ENCODE measurements at regions not wholly inside any gene's neighbourhood (a gene's known extent, or its start where the extent isn't known, plus 50 kb on each side); places are given as distances from the start of the nearest gene placed in this dataset.
"Not testable (repeated sequence)": the region's sequence is repeated elsewhere in the genome, so short reads cannot be mapped to it uniquely, and the experiment has no call there.

- in situ Hi-C loops (cut with MboI; ENCODE audit: low pct_unique_long_range_greater_than_20kb, low sequenced_read_pairs, unreplicated experiment) = no loop called here
- DNase-seq (ENCODE audit: low spot score) = no peak
- TF ChIP-seq, protein P1, sequence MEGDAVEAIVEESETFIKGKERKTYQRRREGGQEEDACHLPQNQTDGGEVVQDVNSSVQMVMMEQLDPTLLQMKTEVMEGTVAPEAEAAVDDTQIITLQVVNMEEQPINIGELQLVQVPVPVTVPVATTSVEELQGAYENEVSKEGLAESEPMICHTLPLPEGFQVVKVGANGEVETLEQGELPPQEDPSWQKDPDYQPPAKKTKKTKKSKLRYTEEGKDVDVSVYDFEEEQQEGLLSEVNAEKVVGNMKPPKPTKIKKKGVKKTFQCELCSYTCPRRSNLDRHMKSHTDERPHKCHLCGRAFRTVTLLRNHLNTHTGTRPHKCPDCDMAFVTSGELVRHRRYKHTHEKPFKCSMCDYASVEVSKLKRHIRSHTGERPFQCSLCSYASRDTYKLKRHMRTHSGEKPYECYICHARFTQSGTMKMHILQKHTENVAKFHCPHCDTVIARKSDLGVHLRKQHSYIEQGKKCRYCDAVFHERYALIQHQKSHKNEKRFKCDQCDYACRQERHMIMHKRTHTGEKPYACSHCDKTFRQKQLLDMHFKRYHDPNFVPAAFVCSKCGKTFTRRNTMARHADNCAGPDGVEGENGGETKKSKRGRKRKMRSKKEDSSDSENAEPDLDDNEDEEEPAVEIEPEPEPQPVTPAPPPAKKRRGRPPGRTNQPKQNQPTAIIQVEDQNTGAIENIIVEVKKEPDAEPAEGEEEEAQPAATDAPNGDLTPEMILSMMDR (IDR thresholded peaks at IDR 0.05; ENCODE audit: extremely low read depth, insufficient read depth, missing control alignments) = no peak
These were observed 72.1 kb downstream of the TMEM212 start for GRCh38 chr3:171915275-171915674.

DNA sequence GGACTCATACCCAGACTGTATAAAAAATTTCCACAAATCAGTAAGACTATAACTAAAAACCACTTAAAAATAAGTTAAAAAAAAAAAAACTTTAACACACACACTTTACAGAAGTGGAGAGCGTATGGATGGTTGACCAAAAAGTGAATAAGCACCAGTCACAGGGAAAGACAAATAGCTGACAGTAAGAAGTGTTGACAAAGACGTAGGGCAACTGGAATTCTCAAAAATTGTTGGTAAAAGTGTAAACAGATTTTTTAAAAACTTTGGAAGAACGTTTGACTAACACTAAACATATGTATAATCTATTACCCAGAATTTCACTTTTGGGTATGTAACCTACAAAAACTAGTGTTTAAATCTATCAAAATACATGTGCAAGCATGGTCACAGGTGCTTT, 73.7 kb downstream of the TMEM212 start:
- no peak for DNase-seq (ENCODE audit: low spot score)
- in situ Hi-C loops (cut with MboI; ENCODE audit: low pct_unique_long_range_greater_than_20kb, low sequenced_read_pairs, unreplicated experiment) = no loop called here
- TF ChIP-seq, protein P1 (IDR thresholded peaks at IDR 0.05; ENCODE audit: extremely low read depth, insufficient read depth, missing control alignments) = no peak

GRCh38 chr3:171922629-171923028, 79.5 kb downstream of the TMEM212 start:
- in situ Hi-C loops (cut with MboI; ENCODE audit: low pct_unique_long_range_greater_than_20kb, low sequenced_read_pairs, unreplicated experiment); DNase-seq (ENCODE audit: low spot score): not testable (repeated sequence)

- in situ Hi-C loops (cut with MboI; ENCODE audit: low pct_unique_long_range_greater_than_20kb, low sequenced_read_pairs, unreplicated experiment); DNase-seq (ENCODE audit: low spot score): not testable (repeated sequence)
These were observed 80.5 kb downstream of the TMEM212 start for GRCh38 chr3:171923668-171924067.

DNA sequence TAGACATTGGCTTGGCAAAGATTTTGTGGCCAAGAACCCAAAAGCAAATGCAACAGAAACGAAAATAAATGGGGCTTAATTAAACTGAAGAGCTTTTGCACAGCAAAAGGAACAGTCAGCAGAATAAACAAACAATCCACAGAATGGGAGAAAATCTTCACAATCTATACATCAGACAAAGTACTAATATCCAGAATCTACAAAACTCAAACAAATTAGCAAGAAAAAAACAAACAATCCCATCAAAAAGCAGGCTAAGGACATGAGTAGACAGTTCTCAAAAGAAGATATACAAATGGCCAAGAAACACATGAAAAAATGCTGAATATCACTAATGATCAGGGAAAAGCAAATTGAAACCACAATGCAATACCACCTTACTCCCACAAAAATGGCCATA, 81.7 kb downstream of the TMEM212 start:
- DNase-seq (ENCODE audit: low spot score); in situ Hi-C loops (cut with MboI; ENCODE audit: low pct_unique_long_range_greater_than_20kb, low sequenced_read_pairs, unreplicated experiment): not testable (repeated sequence)

- no peak for DNase-seq (ENCODE audit: low spot score)
- in situ Hi-C loops (cut with MboI; ENCODE audit: low pct_unique_long_range_greater_than_20kb, low sequenced_read_pairs, unreplicated experiment) = no loop called here
- TF ChIP-seq, protein P1 (IDR thresholded peaks at IDR 0.05; ENCODE audit: extremely low read depth, insufficient read depth, missing control alignments) = no peak
These were observed 89.0 kb downstream of the TMEM212 start for GRCh38 chr3:171932153-171932611.

DNA sequence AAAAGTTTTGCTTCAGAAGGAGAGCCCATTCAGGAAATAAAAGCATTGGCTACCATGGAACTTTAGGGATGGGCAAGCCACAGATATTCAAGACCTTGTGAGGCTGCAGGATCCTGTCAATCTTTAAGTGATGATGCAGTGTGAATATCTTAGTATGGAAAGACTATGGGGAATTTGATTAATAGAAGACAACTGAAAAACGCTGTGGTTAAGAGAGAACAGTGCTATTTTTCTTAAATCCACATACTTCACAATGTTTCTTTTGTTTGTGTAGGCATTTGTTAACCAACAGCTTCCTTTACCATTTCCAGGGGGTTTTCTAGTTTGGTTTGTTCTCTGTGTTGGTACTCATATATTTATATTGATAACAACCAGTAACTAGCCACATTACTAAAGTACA, 90.3 kb downstream of the TMEM212 start:
- TF ChIP-seq, protein P1 (IDR thresholded peaks at IDR 0.05; ENCODE audit: extremely low read depth, insufficient read depth, missing control alignments) = no peak
- in situ Hi-C loops (cut with MboI; ENCODE audit: low pct_unique_long_range_greater_than_20kb, low sequenced_read_pairs, unreplicated experiment) = no loop called here

DNA sequence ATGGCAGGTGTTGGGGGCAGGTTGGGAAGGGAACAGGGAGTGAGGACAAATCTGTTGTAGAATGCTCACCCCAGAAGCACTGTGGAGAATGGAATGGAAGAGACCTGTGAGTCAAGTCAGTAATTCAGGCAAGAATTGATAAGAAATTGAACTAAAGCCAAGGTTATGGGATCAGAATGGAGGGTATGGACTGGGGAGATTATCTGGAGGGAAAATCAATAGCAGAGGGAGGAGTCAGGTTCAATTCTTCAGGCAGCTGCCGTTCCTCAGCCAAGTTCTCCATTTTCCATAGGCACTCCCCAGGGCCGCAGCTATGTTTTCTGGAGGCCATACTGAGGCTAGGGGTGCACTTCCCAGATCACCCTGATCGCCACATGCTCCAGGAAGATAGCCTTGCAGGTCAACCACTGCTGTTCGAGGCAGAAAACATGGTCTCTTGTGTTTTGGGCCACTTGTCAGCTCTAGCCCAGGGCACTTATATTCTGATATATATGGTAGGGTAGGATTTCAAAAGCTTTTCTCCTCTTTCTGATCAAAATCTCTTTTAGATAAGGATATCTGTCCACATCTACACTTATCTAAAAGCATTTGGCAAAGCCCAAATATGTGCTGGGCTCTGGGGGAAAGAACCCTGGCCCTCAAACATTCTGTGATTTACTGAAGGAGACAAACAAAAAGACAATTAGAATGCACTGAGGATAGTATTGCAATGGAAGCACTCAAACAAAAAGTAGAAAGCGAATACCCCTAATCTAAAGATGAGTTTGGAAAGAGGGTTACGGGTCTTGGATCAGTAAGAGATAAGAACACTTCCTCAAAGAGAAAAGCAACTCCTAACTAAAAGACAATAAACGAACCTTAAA, 92.3 kb downstream of the TMEM212 start:
- TF ChIP-seq, protein P1 (IDR thresholded peaks at IDR 0.05; ENCODE audit: extremely low read depth, insufficient read depth, missing control alignments) = no peak
- no peak for DNase-seq (ENCODE audit: low spot score)
- in situ Hi-C loops (cut with MboI; ENCODE audit: low pct_unique_long_range_greater_than_20kb, low sequenced_read_pairs, unreplicated experiment) = no loop called here

More for the DNA sequence above, 90.3 kb downstream of the TMEM212 start:
- no peak for DNase-seq (ENCODE audit: low spot score)
